ENCODE measurements at regions not wholly inside any gene's neighbourhood (a gene's known extent, or its start where the extent isn't known, plus 50 kb on each side); places are given as distances from the start of the nearest gene placed in this dataset.

DNA sequence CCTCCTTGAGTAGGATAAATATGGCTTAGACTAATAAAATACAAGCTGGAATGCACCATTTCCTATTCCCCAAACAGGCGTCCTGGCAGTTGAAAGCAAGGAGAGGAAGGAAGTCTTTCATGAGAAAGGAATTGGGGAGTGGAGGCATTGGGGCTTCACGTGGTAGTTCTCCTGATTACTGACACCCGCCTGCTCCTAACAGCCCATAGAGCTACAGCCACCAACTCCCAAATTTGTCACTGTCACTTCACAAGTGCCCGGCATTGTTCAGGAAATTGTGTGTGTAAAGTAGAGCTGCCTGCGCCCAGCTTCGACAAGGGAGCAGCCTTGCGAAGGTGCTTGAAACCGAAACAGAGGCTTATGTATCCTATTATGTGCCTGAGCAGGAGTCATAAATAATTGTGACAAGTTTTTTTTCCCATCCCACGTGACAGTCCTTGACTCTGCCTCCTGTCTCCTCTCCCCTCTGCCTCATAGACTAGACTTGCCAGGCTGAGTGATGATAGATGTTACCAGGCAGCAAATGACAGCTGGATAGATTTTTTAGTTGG is 301.7 kb upstream of the ZFP64 start:
- in situ Hi-C loops (cut with MboI; ENCODE audit: low pct_unique_long_range_greater_than_20kb in 2 of 9, low sequenced_read_pairs in 9 of 9, unreplicated experiment in 9 of 9), result no loop called here
- peak in 7 of 8 experiments; percentile 62 to 90 (median 88) for ATAC-seq (replicated peaks in 6 of 8)
- Histone ChIP-seq H3K4me3 (peak overlapping the region in 4 of 5 donors; percentile 3 to 23 (median 11)), H3K4me1 (replicated peaks in 1 of 2) (peaks cover 22 to 32% of the 10 kb centered on the region in 2 donors), H3K27ac (peak overlapping the region; percentile 27 to 69)
- 0 to 20% (median 3%) methylated on average over 1 to 7 of the region's 9 CpGs; no CpG with 5 or more reads in 1 of the 10 experiments for WGBS, 10 experiments

DNA sequence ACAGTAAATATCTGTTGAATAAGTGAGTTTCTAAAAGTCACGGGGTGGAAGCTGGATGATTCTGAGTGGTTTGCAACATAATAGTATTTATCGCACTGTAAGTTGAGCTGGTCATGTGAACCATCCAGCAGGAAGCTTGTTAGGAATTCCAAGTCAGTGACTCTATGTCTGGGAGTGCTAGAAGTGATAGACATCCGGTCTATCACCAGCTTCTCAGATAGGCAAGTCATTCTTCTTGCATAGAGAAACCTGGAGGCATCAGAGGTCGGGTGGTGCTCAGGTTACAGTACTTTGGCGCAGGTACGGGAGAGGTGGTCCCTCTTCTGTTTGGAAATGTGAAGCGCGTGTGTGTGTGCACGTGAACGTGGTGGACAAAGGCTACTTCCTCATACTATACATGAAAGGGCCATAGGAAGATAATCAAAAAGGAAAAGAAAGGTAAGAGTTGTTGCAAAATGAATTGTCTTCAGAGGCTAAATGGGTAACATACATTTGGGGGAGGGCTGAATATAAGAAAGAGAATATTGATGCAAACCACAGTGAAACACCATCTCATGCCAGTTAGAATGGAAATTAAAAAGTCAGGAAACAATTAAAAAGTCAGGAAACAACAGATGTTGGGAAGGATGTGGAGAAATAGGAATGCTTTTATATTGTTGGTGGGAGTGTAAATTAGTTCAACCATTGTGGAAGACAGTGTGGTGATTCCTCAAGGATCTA is 299.3 kb upstream of the ZFP64 start:
- H3K4me1 ChIP-seq (replicated peaks in 1 of 2), result peaks cover 22 to 32% of the 10 kb centered on the region in 2 donors
- in situ Hi-C loops (cut with MboI; ENCODE audit: low pct_unique_long_range_greater_than_20kb in 2 of 9, low sequenced_read_pairs in 9 of 9, unreplicated experiment in 9 of 9), result no loop called here
- ATAC-seq (replicated peaks in 6 of 8), result no peak
- 0 to 100% (median 80%) methylated on average over 1 to 9 of the region's 10 CpGs; no CpG with 5 or more reads in 1 of the 10 experiments for WGBS, 10 experiments
- no peak overlapping the region for H3K27ac ChIP-seq
- H3K4me3 ChIP-seq, result no peak overlapping the region

GRCh38 chr20:52484438-52484837 is 292.9 kb upstream of the ZFP64 start:
- in situ Hi-C loops (cut with MboI; ENCODE audit: low pct_unique_long_range_greater_than_20kb in 2 of 9, low sequenced_read_pairs in 9 of 9, unreplicated experiment in 9 of 9), result no loop called here
- Histone ChIP-seq H3K4me3 (no peak overlapping the region), H3K4me1 (replicated peaks in 1 of 2) (peaks cover 0 to 3% of the 10 kb centered on the region in 2 donors), H3K27ac (no peak overlapping the region)
- peak in 7 of 8 experiments; percentile 12 to 100 (median 42) for ATAC-seq (replicated peaks in 6 of 8)
- WGBS, 10 experiments, result 0 to 100% (median 48%) methylated on average over 1 to 2 of the region's 2 CpGs; no CpG with 5 or more reads in 2 of the 10 experiments

DNA sequence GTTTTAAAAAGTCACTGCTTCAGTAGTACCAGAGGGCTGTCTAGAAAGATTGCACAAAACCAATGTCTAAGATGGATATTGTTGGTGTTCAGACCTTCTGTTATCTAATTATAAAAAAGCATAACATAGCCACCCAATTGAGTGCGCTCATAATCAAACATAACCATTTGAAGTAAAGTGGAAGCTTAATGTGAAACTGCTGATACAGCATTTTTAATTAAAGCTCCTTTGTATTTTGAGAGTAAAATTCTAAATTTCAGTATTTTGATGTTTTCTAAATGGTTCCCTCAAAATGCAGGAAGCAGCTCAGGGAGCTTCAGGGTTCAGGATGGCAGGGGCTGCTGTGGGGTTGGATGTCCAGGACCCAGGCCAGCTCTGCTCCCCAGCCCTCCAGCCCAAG is 291.8 kb upstream of the ZFP64 start:
- WGBS, 10 experiments, result 75 to 100% (median 100%) methylated on average over 1 of the region's 1 CpG; no CpG with 5 or more reads in 2 of the 10 experiments
- in situ Hi-C loops (cut with MboI; ENCODE audit: low pct_unique_long_range_greater_than_20kb in 2 of 9, low sequenced_read_pairs in 9 of 9, unreplicated experiment in 9 of 9), result no loop called here
- ATAC-seq (replicated peaks in 6 of 8), result no peak
- H3K4me1 ChIP-seq (replicated peaks in 1 of 2), result peaks cover 0 to 3% of the 10 kb centered on the region in 2 donors
- no peak overlapping the region for H3K27ac ChIP-seq
- H3K4me3 ChIP-seq, result no peak overlapping the region

- in situ Hi-C loops (cut with MboI; ENCODE audit: low pct_unique_long_range_greater_than_20kb in 2 of 9, low sequenced_read_pairs in 9 of 9, unreplicated experiment in 9 of 9), result no loop called here
- 83 to 100% (median 100%) methylated on average over 1 to 5 of the region's 5 CpGs; no CpG with 5 or more reads in 2 of the 10 experiments for whole genome bisulfite sequencing, 10 experiments
- ATAC-seq (replicated peaks in 6 of 8), result no peak
Observed at GRCh38 chr20:52482044-52482443, 290.5 kb upstream of the ZFP64 start.

GRCh38 chr20:52481443-52481842 is 289.9 kb upstream of the ZFP64 start:
- Histone ChIP-seq H3K4me3 (no peak overlapping the region), H3K27ac (no peak overlapping the region), H3K4me1 (replicated peaks in 1 of 2) (peaks cover 0 to 3% of the 10 kb centered on the region in 2 donors)
- 31 to 100% (median 81%) methylated on average over 1 to 3 of the region's 3 CpGs for WGBS, 10 experiments
- in situ Hi-C loops (cut with MboI; ENCODE audit: low pct_unique_long_range_greater_than_20kb in 2 of 9, low sequenced_read_pairs in 9 of 9, unreplicated experiment in 9 of 9), result no loop called here
- no peak for ATAC-seq (replicated peaks in 6 of 8)

More at GRCh38 chr20:52482044-52482443, 290.5 kb upstream of the ZFP64 start:
- no peak overlapping the region for H3K27ac ChIP-seq
- H3K4me1 ChIP-seq (replicated peaks in 1 of 2), result peaks cover 0 to 3% of the 10 kb centered on the region in 2 donors
- no peak overlapping the region for H3K4me3 ChIP-seq

DNA sequence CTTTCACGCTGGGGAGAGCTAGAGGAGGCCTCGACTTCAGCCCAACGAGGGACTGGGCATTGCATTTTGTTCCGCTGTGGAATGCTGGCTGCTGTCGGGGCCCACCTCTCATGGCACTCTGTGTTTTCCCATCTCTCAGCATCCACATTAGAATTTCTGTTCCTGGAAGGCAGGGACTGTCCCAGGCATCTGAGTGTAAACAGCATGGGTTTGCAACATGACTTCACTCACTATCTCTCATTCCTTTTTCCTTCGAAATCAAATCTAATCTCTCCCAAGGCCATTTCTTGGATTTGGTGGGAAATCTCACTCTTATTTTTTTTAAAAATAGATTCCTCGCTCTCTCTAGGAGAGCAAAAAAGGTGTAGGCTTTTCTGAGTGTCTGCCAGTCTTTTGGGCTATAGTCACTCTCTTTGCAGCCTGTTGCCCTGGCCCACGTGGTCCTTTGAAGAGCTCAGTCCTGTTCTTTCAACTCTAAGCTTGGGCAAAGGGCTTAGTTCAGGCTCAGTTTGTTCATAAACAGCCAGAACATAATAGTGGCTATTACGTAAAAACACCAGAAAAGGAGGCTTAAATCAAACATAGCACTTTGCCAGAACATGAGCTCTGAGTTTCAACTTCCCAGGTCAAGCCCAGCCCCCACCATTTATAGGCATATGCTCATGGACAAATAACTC is 284.6 kb upstream of the ZFP64 start:
- peaks cover 7 to 10% of the 10 kb centered on the region in 2 donors for H3K4me1 ChIP-seq (replicated peaks in 1 of 2)
- no peak overlapping the region for H3K27ac ChIP-seq
- in situ Hi-C loops (cut with MboI; ENCODE audit: low pct_unique_long_range_greater_than_20kb in 2 of 9, low sequenced_read_pairs in 9 of 9, unreplicated experiment in 9 of 9), result no loop called here
- H3K4me3 ChIP-seq, result no peak overlapping the region
- WGBS, 10 experiments, result 57 to 100% (median 69%) methylated on average over 1 to 8 of the region's 9 CpGs
- no peak for ATAC-seq (replicated peaks in 6 of 8)

- WGBS, 10 experiments, result 0 to 70% (median 59%) methylated on average over 2 to 3 of the region's 3 CpGs; no CpG with 5 or more reads in 3 of the 10 experiments
- H3K4me1 ChIP-seq (replicated peaks in 1 of 2), result peaks cover 7 to 10% of the 10 kb centered on the region in 2 donors
- no peak overlapping the region for H3K4me3 ChIP-seq
- in situ Hi-C loops (cut with MboI; ENCODE audit: low pct_unique_long_range_greater_than_20kb in 2 of 9, low sequenced_read_pairs in 9 of 9, unreplicated experiment in 9 of 9), result no loop called here
- ATAC-seq (replicated peaks in 6 of 8), result no peak
- H3K27ac ChIP-seq, result no peak overlapping the region
Observed at GRCh38 chr20:52473186-52473585, 281.6 kb upstream of the ZFP64 start.

DNA sequence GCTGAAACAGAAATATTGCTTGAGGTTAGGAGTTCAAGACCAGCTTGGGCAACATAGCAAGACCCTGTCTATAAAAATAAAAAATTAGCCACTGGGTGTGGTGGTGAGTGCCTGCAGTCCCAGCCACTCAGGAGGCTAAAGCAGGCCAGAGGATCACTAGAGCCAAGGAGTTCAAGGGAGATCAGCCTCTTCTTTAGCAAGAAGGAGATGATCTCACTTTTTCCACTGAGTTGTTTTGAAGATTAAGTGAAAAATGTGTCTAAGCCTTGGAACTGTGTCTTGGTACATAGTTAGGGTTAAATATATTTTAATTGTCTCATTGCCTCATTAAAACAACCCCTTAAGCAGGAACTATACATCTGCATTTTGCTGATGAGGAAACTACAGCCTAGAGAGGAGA is 279.0 kb upstream of the ZFP64 start:
- in situ Hi-C loops (cut with MboI; ENCODE audit: low pct_unique_long_range_greater_than_20kb in 2 of 9, low sequenced_read_pairs in 9 of 9, unreplicated experiment in 9 of 9), result no loop called here
- no peak overlapping the region for H3K4me3 ChIP-seq
- peaks cover 7 to 10% of the 10 kb centered on the region in 2 donors for H3K4me1 ChIP-seq (replicated peaks in 1 of 2)
- no peak for ATAC-seq (replicated peaks in 6 of 8)
- H3K27ac ChIP-seq, result no peak overlapping the region

DNA sequence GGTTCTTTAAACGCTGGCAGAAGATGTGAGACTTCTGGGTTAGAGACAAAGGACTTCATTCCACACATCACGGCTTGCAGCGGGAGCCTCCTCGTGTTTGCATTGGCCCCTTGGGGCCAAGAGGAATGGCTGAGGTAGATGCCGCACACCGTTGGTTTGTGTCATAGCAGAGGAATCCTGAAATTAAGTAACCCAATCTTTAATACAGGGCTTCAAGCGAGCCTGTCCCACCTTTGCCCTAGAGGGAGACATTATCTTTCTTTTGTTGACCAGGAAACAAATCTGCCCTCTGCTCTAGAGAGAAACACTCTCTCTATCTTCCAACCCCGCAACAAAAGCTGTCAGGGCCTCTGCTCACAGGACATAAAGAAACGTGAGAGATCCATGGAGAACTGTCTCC is 277.5 kb upstream of the ZFP64 start:
- in situ Hi-C loops (cut with MboI; ENCODE audit: low pct_unique_long_range_greater_than_20kb in 2 of 9, low sequenced_read_pairs in 9 of 9, unreplicated experiment in 9 of 9), result no loop called here
- no peak for ATAC-seq (replicated peaks in 6 of 8)
- Histone ChIP-seq H3K4me3 (no peak overlapping the region), H3K4me1 (replicated peaks in 1 of 2) (peaks cover 7 to 10% of the 10 kb centered on the region in 2 donors), H3K27ac (no peak overlapping the region)
- 20 to 85% (median 75%) methylated on average over 1 to 7 of the region's 9 CpGs; no CpG with 5 or more reads in 1 of the 10 experiments for WGBS, 10 experiments

GRCh38 chr20:52465991-52466390 is 274.4 kb upstream of the ZFP64 start:
- 44 to 83% (median 71%) methylated on average over 1 to 6 of the region's 6 CpGs; no CpG with 5 or more reads in 1 of the 10 experiments for WGBS, 10 experiments
- no peak overlapping the region for H3K27ac ChIP-seq
- no peak overlapping the region for H3K4me3 ChIP-seq
- H3K4me1 ChIP-seq (replicated peaks in 1 of 2), result no peaks in the 10 kb centered on the region
- peak in 1 of 8 experiments; percentile 16 for ATAC-seq (replicated peaks in 6 of 8)
- in situ Hi-C loops (cut with MboI; ENCODE audit: low pct_unique_long_range_greater_than_20kb in 2 of 9, low sequenced_read_pairs in 9 of 9, unreplicated experiment in 9 of 9), result no loop called here

DNA sequence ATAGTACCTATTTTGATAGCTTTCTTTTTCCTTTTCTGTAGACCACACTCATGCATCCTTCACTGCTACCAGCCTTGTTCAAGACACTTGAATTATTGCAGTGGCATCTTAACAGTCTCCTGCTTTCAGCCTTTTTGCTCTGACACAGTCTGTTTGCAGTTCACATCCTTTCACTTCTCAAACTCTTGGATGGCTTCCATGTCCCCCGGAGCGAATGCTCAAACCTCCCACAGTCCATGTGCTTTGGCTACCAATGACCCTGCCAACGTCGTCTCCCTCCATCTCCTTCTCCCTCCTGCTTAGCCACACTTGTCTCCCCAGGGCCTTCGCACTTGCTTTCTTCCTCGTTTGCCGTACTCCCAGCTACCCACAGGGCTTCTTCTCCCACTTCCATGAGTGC is 270.0 kb upstream of the ZFP64 start:
- H3K4me1 ChIP-seq (replicated peaks in 1 of 2), result no peaks in the 10 kb centered on the region
- peak in 2 of 8 experiments; percentile 45 to 89 for ATAC-seq (replicated peaks in 6 of 8)
- in situ Hi-C loops (cut with MboI; ENCODE audit: low pct_unique_long_range_greater_than_20kb in 2 of 9, low sequenced_read_pairs in 9 of 9, unreplicated experiment in 9 of 9), result no loop called here
- no peak overlapping the region for H3K4me3 ChIP-seq
- WGBS, 10 experiments, result 15 to 90% (median 40%) methylated on average over 2 to 7 of the region's 7 CpGs; no CpG with 5 or more reads in 3 of the 10 experiments
- H3K27ac ChIP-seq, result no peak overlapping the region

DNA sequence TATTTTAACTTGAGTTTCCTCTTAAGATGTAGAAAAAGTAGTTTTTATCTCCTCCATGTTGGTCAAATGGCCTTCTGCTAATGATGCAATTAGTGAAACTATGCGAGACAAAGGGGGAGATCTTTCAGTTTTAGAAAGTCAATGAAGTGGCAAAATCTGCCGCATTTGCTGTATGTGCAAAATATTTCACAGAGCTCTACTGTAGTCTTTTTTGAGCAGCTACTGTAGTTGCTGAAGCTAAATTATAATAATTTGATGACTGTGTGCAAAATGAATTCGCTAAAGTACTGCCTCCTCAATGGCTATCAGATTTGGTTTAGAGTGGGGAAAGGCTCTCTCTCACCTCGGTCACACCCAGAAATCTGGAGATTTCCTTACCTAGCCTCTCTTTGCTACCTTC is 267.6 kb upstream of the ZFP64 start:
- H3K4me3 ChIP-seq, result no peak overlapping the region
- in situ Hi-C loops (cut with MboI; ENCODE audit: low pct_unique_long_range_greater_than_20kb in 2 of 9, low sequenced_read_pairs in 9 of 9, unreplicated experiment in 9 of 9), result no loop called here
- H3K27ac ChIP-seq, result no peak overlapping the region
- no peaks in the 10 kb centered on the region for H3K4me1 ChIP-seq (replicated peaks in 1 of 2)
- WGBS, 10 experiments, result 53 to 100% (median 83%) methylated on average over 1 to 4 of the region's 4 CpGs
- ATAC-seq (replicated peaks in 6 of 8), result no peak

Data from motor neuron (in vitro differentiated cells).